ENCODE measurements at regions not wholly inside any gene's neighbourhood (a gene's known extent, or its start where the extent isn't known, plus 50 kb on each side); places are given as distances from the start of the nearest gene placed in this dataset.

- H3K27ac ChIP-seq (ENCODE audit: low read depth in 1 of 2, low read length in 1 of 2): no peak overlapping the region
- no peaks in the 10 kb centered on the region for H3K36me3 ChIP-seq (ENCODE audit: control insufficient read depth in 4 of 4, insufficient read depth in 4 of 4, low read length in 4 of 4)
- TF ChIP-seq CTCF (IDR thresholded peaks at IDR 0.05; ENCODE audit: control extremely low read depth, extremely low read depth): no peak
- ATAC-seq (ENCODE audit: insufficient read depth, low FRiP score): no peak
- no peaks in the 10 kb centered on the region for H3K9me3 ChIP-seq (ENCODE audit: control insufficient read depth in 4 of 4, insufficient read depth in 3 of 4, low read length in 3 of 4)
- WGBS, 2 donors: 77 to 86% methylated on average over 3 of the region's 3 CpGs
- H3K9ac ChIP-seq (ENCODE audit: insufficient read depth in 1 of 2, low read length in 2 of 2): no peak overlapping the region
- DNase-seq: no peak
- H3K27me3 ChIP-seq (ENCODE audit: control insufficient read depth in 3 of 3, insufficient read depth in 3 of 3, low read length in 2 of 3): no peaks in the 10 kb centered on the region
- peaks cover 0 to 3% (median 0%) of the 10 kb centered on the region in 5 donors for H3K4me1 ChIP-seq (ENCODE audit: control insufficient read depth in 5 of 5, insufficient read depth in 5 of 5, low read length in 5 of 5)
- H3K4me3 ChIP-seq: no peak overlapping the region
These were observed 594.8 kb upstream of the ANO3 start for GRCh38 chr11:25737071-25737675.

- no peak for ATAC-seq (ENCODE audit: insufficient read depth, low FRiP score)
- no peak for TF ChIP-seq CTCF (IDR thresholded peaks at IDR 0.05; ENCODE audit: control extremely low read depth, extremely low read depth)
- H3K4me3 ChIP-seq: no peak overlapping the region
- H3K27ac ChIP-seq (ENCODE audit: low read depth in 1 of 2, low read length in 1 of 2): no peak overlapping the region
- DNase-seq: no peak
- no peaks in the 10 kb centered on the region for H3K27me3 ChIP-seq (ENCODE audit: control insufficient read depth in 3 of 3, insufficient read depth in 3 of 3, low read length in 2 of 3)
- H3K4me1 ChIP-seq (ENCODE audit: control insufficient read depth in 5 of 5, insufficient read depth in 5 of 5, low read length in 5 of 5): peaks cover 0 to 2% (median 0%) of the 10 kb centered on the region in 5 donors
- WGBS, 2 donors: 48 to 51% methylated on average over 1 of the region's 1 CpG
- H3K36me3 ChIP-seq (ENCODE audit: control insufficient read depth in 4 of 4, insufficient read depth in 4 of 4, low read length in 4 of 4): no peaks in the 10 kb centered on the region
- H3K9ac ChIP-seq (ENCODE audit: insufficient read depth in 1 of 2, low read length in 2 of 2): no peak overlapping the region
- no peaks in the 10 kb centered on the region for H3K9me3 ChIP-seq (ENCODE audit: control insufficient read depth in 4 of 4, insufficient read depth in 3 of 4, low read length in 3 of 4)
These were observed 590.0 kb upstream of the ANO3 start for GRCh38 chr11:25741886-25742285.

GRCh38 chr11:25742800-25743199 is 589.1 kb upstream of the ANO3 start:
- ATAC-seq (ENCODE audit: insufficient read depth, low FRiP score): no peak
- TF ChIP-seq CTCF (IDR thresholded peaks at IDR 0.05; ENCODE audit: control extremely low read depth, extremely low read depth): no peak
- no peak for DNase-seq

GRCh38 chr11:25755381-25755780 is 576.5 kb upstream of the ANO3 start:
- Histone ChIP-seq H3K27me3 (ENCODE audit: control insufficient read depth in 3 of 3, insufficient read depth in 3 of 3, low read length in 2 of 3) (no peaks in the 10 kb centered on the region), H3K4me3 (no peak overlapping the region), H3K9me3 (ENCODE audit: control insufficient read depth in 4 of 4, insufficient read depth in 3 of 4, low read length in 3 of 4) (peaks cover 0 to 12% (median 0%) of the 10 kb centered on the region in 4 donors), H3K27ac (ENCODE audit: low read depth in 1 of 2, low read length in 1 of 2) (no peak overlapping the region), H3K4me1 (ENCODE audit: control insufficient read depth in 5 of 5, insufficient read depth in 5 of 5, low read length in 5 of 5) (no peaks in the 10 kb centered on the region), H3K36me3 (ENCODE audit: control insufficient read depth in 4 of 4, insufficient read depth in 4 of 4, low read length in 4 of 4) (no peaks in the 10 kb centered on the region), H3K9ac (ENCODE audit: insufficient read depth in 1 of 2, low read length in 2 of 2) (no peak overlapping the region)
- TF ChIP-seq CTCF (IDR thresholded peaks at IDR 0.05; ENCODE audit: control extremely low read depth, extremely low read depth): no peak
- ATAC-seq (ENCODE audit: insufficient read depth, low FRiP score): no peak
- DNase-seq: no peak
- 61 to 71% methylated on average over 2 of the region's 2 CpGs for whole genome bisulfite sequencing, 2 donors

More at GRCh38 chr11:25742800-25743199, 589.1 kb upstream of the ANO3 start:
- H3K27ac ChIP-seq (ENCODE audit: low read depth in 1 of 2, low read length in 1 of 2): no peak overlapping the region
- H3K4me1 ChIP-seq (ENCODE audit: control insufficient read depth in 5 of 5, insufficient read depth in 5 of 5, low read length in 5 of 5): no peaks in the 10 kb centered on the region
- no peak overlapping the region for H3K4me3 ChIP-seq
- no peaks in the 10 kb centered on the region for H3K36me3 ChIP-seq (ENCODE audit: control insufficient read depth in 4 of 4, insufficient read depth in 4 of 4, low read length in 4 of 4)
- no peaks in the 10 kb centered on the region for H3K27me3 ChIP-seq (ENCODE audit: control insufficient read depth in 3 of 3, insufficient read depth in 3 of 3, low read length in 2 of 3)
- no peak overlapping the region for H3K9ac ChIP-seq (ENCODE audit: insufficient read depth in 1 of 2, low read length in 2 of 2)
- H3K9me3 ChIP-seq (ENCODE audit: control insufficient read depth in 4 of 4, insufficient read depth in 3 of 4, low read length in 3 of 4): no peaks in the 10 kb centered on the region
